PC-9 (cell line): ENCODE measurements at regions not wholly inside any gene's neighbourhood (a gene's known extent, or its start where the extent isn't known, plus 50 kb on each side); places are given as distances from the start of the nearest gene placed in this dataset.

Source experiments
- BruUV-seq: library from RNA; stranded (reverse); fragments of 400-500 nt; replicated peaks from 2 replicates; lab custom pipeline; 2021; lab: Mats Ljungman, UMichigan
- CTCF ChIA-PET: fragments of 300-600 bp; sonication (Branson Sonifier 250); formaldehyde crosslinking; loops from one replicate; lab custom pipeline; 2022; ENCODE audit warnings: antibody characterized with exemption; lab: Charles Lee
- POLR2A ChIA-PET: fragments of 300-600 bp; sonication (Branson Sonifier 250); formaldehyde crosslinking; loops from one replicate; lab custom pipeline; 2022; ENCODE audit warnings: antibody characterized with exemption; ENCODE audit not compliant: unreplicated experiment; lab: Charles Lee
- DNase-seq, 2 experiments: peaks; one replicate each; pipeline versions ENCODE4 v3.0.0 to v3.0.0-alpha.2; 2015 to 2022; ENCODE audit warnings: mixed read lengths in 1 of 2
- H2AFZ ChIP-seq: fragments of 200-600 bp; sonication (generic); 2 replicates; pipeline ENCODE4 v1.8.1; 2017; ENCODE audit warnings: antibody characterized with exemption
- H3F3A ChIP-seq: fragments of 200-600 bp; sonication (generic); 2 replicates; pipeline ENCODE4 v1.8.1; 2017; ENCODE audit warnings: antibody characterized with exemption, mild to moderate bottlenecking, low read depth; ENCODE audit not compliant: insufficient read depth
- H3K27ac ChIP-seq: fragments of 200-600 bp; sonication (generic); 2 replicates; pipeline ENCODE4 v1.6.1; 2016; ENCODE audit warnings: mixed run types
- H3K27me3 ChIP-seq: fragments of 200-600 bp; sonication (generic); 2 replicates; pipeline ENCODE4 v1.6.1; 2016; ENCODE audit warnings: low read depth, mixed run types; ENCODE audit not compliant: insufficient read depth
- H3K36me3 ChIP-seq: fragments of 200-600 bp; sonication (generic); 2 replicates; pipeline ENCODE4 v1.6.1; 2016; ENCODE audit warnings: low read depth, mixed run types
- H3K4me1 ChIP-seq: fragments of 200-600 bp; sonication (generic); replicated peaks from 2 replicates; pipeline ENCODE4 v1.6.1; 2016; ENCODE audit warnings: mixed run types; ENCODE audit not compliant: insufficient read depth
- H3K4me2 ChIP-seq: fragments of 200-600 bp; sonication (generic); 2 replicates; pipeline ENCODE4 v1.6.1; 2017; ENCODE audit warnings: mixed run types
- H3K4me3 ChIP-seq: fragments of 200-600 bp; sonication (generic); 2 replicates; pipeline ENCODE4 v1.6.1; 2016; ENCODE audit warnings: mixed run types
- H3K79me2 ChIP-seq: fragments of 200-600 bp; sonication (generic); 2 replicates; pipeline ENCODE4 v1.6.1; 2017; ENCODE audit warnings: low read depth, mixed run types
- H3K9me2 ChIP-seq: fragments of 200-600 bp; sonication (generic); 2 replicates; pipeline ENCODE4 v1.8.1; 2017; ENCODE audit warnings: mild to moderate bottlenecking; ENCODE audit not compliant: insufficient read depth
- H3K9me3 ChIP-seq: fragments of 200-600 bp; sonication (generic); 2 replicates; pipeline ENCODE4 v1.8.1; 2016; ENCODE audit warnings: low read depth; ENCODE audit not compliant: insufficient read depth
- H4K20me1 ChIP-seq: fragments of 200-600 bp; sonication (generic); 2 replicates; pipeline ENCODE4 v1.8.1; 2017; ENCODE audit not compliant: insufficient read depth
- CTCF ChIP-seq: fragments of 200-600 bp; sonication (generic); conservative IDR thresholded peaks from 2 replicates; pipeline ENCODE4 v1.6.1; 2017; ENCODE audit warnings: mixed run types, antibody characterized with exemption, mild to moderate bottlenecking, moderate library complexity
- EZH2 ChIP-seq: fragments of 200-600 bp; sonication (generic); IDR thresholded peaks from 2 replicates; pipeline ENCODE4 v1.8.0; 2017; ENCODE audit warnings: antibody characterized with exemption, low read depth
- intact Hi-C: fragments of 100-400 bp; cut with micrococcal nuclease; formaldehyde crosslinking; loops from one replicate; pipeline ENCODE4 v1.10.0; 2022; ENCODE audit not compliant: unreplicated experiment

DNA sequence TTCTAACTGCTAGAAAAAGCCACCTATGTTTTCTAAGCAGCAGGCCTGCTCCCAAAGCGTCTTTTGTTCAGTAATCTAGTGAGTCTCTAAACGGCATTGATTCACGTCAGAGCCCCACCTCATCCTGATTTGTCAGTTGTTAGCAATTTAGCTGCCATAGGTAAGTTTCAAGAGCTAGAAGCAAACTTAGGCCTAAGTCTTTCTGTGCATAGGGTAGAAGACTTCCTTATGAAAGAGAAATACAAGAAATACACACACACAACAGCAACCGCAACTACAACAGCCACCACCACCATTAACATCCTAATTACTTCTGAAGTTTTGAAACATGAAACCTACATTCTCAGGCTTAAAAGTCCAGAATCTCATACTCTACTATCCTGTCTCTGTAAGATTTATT is 531.1 kb upstream of the SPANXN1 start:
- Histone ChIP-seq H3K4me1 (no peaks in the 10 kb centered on the region), H3K9me2 (no peaks in the 10 kb centered on the region), H3F3A (no peaks in the 10 kb centered on the region), H3K4me3 (no peak overlapping the region), H3K36me3 (no peaks in the 10 kb centered on the region), H3K9me3 (no peaks in the 10 kb centered on the region), H3K27me3 (no peaks in the 10 kb centered on the region), H3K27ac (no peak overlapping the region), H4K20me1 (no peaks in the 10 kb centered on the region), H2AFZ (peak overlapping the region; percentile 64; the same call in 1 of the 2 replicates), H3K4me2 (no peak overlapping the region), H3K79me2 (no peaks in the 10 kb centered on the region)
- intact Hi-C loops = no loop called here
- POLR2A ChIA-PET = no interaction called here
- no peak for DNase-seq
- BruUV-seq = no TSS peak
- no peak for TF ChIP-seq CTCF
- TF ChIP-seq EZH2 = no peak
- CTCF ChIA-PET = no interaction called here

DNA sequence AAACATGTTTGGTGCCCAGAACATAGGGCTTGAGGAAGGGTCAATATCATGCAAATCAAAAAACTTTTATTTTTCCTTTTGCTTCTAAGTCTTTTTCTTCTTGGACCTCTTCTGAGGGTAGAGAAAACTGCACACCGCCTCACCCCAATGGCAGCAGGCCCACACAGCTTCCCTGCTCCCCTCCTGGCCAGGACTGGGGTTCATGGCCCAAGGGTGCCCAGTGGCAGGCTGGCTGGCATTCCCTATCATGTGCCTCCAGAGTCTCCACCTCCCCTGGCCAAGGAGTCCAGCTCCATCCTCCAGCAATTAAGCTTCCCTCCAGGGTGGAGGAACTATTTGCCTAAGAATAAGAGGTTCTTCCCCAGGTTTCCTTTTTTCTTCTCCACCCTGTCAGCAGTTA is 529.6 kb upstream of the SPANXN1 start:
- Histone ChIP-seq H3K4me3 (no peak overlapping the region), H3F3A (no peaks in the 10 kb centered on the region), H3K27me3 (no peaks in the 10 kb centered on the region), H3K36me3 (no peaks in the 10 kb centered on the region), H4K20me1 (no peaks in the 10 kb centered on the region), H3K9me3 (no peaks in the 10 kb centered on the region), H3K9me2 (no peaks in the 10 kb centered on the region), H3K4me2 (no peak overlapping the region), H3K79me2 (no peaks in the 10 kb centered on the region), H3K4me1 (no peaks in the 10 kb centered on the region), H3K27ac (no peak overlapping the region), H2AFZ (no peak overlapping the region)
- ChIA-PET POLR2A (no interaction called here), CTCF (no interaction called here)
- TF ChIP-seq CTCF = no peak
- no peak for TF ChIP-seq EZH2
- no TSS peak for BruUV-seq
- intact Hi-C loops = no loop called here
- DNase-seq = no peak

DNA sequence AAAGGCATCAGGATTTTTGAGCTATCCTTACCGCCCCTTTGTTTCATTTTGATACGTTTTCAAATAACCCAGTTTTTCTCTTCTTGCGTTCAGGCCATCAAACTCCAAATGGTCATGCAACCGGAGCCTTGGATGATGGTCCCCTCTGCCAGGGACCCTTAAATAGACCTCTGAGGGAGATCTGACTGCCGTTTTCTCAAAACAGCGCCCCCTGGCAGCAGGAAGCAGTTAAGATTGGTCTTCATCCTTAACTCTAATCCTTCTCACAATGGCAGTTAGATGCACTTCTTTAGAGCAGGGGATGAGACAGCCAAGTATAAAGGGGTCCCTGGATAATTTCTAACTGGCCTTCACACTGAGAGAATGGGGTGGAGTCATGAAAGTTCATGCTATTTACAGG is 525.0 kb upstream of the SPANXN1 start:
- CTCF ChIA-PET = no interaction called here
- BruUV-seq = no TSS peak
- no peak overlapping the region for H3K27ac ChIP-seq

More for the DNA sequence above, 525.0 kb upstream of the SPANXN1 start:
- intact Hi-C loops = no loop called here
- Histone ChIP-seq H3K9me3 (no peaks in the 10 kb centered on the region), H3K4me2 (no peak overlapping the region), H3F3A (no peaks in the 10 kb centered on the region), H3K4me1 (no peaks in the 10 kb centered on the region), H3K27me3 (no peaks in the 10 kb centered on the region), H3K4me3 (no peak overlapping the region), H2AFZ (no peak overlapping the region), H3K36me3 (no peaks in the 10 kb centered on the region), H4K20me1 (no peaks in the 10 kb centered on the region), H3K9me2 (no peaks in the 10 kb centered on the region), H3K79me2 (no peaks in the 10 kb centered on the region)
- TF ChIP-seq EZH2 (no peak), CTCF (peak; percentile 42; the same call in 1 of the 2 replicates)
- POLR2A ChIA-PET = no interaction called here
- DNase-seq = no peak
